HCT116 (cell line): ENCODE measurements at regions not wholly inside any gene's neighbourhood (a gene's known extent, or its start where the extent isn't known, plus 50 kb on each side); places are given as distances from the start of the nearest gene placed in this dataset.

ENCODE experiments used
- ATAC-seq: fragments of 200-7000 bp; cut with Tn5 transposase; 2 replicates; pipeline ENCODE4 v1.9.1; 2020; ENCODE audit warnings: mild to moderate bottlenecking, moderate library complexity
- BruUV-seq: library from RNA; stranded (reverse); fragments of 400-500 nt; replicated peaks from 2 replicates; lab custom pipeline; 2021; lab: Mats Ljungman, UMichigan
- CTCF ChIA-PET: fragments of 300-600 bp; sonication (Branson Sonifier 250); formaldehyde crosslinking; loops from one replicate; lab custom pipeline; 2021; ENCODE audit warnings: antibody characterized with exemption; lab: Charles Lee
- POLR2A ChIA-PET: fragments of 300-600, 350-600 bp; sonication (Branson Sonifier 250); formaldehyde crosslinking; loops from one replicate; lab custom pipeline; 2021; ENCODE audit warnings: antibody characterized with exemption; lab: Charles Lee
- RAD21 ChIA-PET, 2 experiments: fragments of 300-600 bp; sonication (Branson Sonifier 250); formaldehyde crosslinking; loops; one replicate each; lab custom pipeline; 2023; ENCODE audit warnings: low total read pairs in 2 of 2; ENCODE audit not compliant: uncharacterized antibody in 2 of 2, unreplicated experiment in 2 of 2, low non-redundant PET in 1 of 2; lab: Charles Lee
- DNase-seq: peaks from one replicate; pipeline ENCODE4 v3.0.0-alpha.2; 2010; ENCODE audit warnings: low read depth, low spot score
- H2AFZ ChIP-seq: fragments of 200-600 bp; shearing (Covaris generic), sonication (generic); 2 replicates; pipeline ENCODE4 v1.6.1; 2017; ENCODE audit warnings: low read depth, mixed run types, mixed read lengths, antibody characterized with exemption, low read length; ENCODE audit not compliant: poor library complexity, severe bottlenecking
- H3K27ac ChIP-seq: 2 replicates; pipeline ENCODE4 v1.5.1; 2012; ENCODE audit warnings: low read depth, low read length
- H3K27me3 ChIP-seq: fragments of 200-600 bp; sonication (generic); 2 replicates; pipeline ENCODE4 v1.6.1; 2016; ENCODE audit warnings: mixed run types, low read length, mixed read lengths; ENCODE audit not compliant: insufficient read depth
- H3K36me3 ChIP-seq, 2 experiments: fragments of 200-500 bp in 1 of 2; fragments of 200-600 bp in 1 of 2; sonication (Bioruptor generic) in 1 of 2; sonication (generic) in 1 of 2; 2 replicates each; pipeline versions ENCODE4 v1.5.1 to v1.6.1; 2014 to 2016; ENCODE audit warnings: low read length in 2 of 2, inconsistent platforms in 1 of 2, mixed read lengths in 1 of 2, mixed run types in 1 of 2; ENCODE audit not compliant: insufficient read depth in 2 of 2, control insufficient read depth in 1 of 2
- H3K4me1 ChIP-seq, 2 experiments: fragments of 200-600 bp in 1 of 2; sonication (generic) in 1 of 2; 2 replicates each; pipeline versions ENCODE4 v1.5.1 to v1.6.1; 2012 to 2017; ENCODE audit warnings: low read length in 2 of 2, inconsistent platforms in 1 of 2, mild to moderate bottlenecking in 1 of 2, mixed read lengths in 1 of 2, mixed run types in 1 of 2, moderate library complexity in 1 of 2; ENCODE audit not compliant: insufficient read depth in 2 of 2, control insufficient read depth in 1 of 2
- H3K4me2 ChIP-seq: fragments of 200-600 bp; sonication (generic); 2 replicates; pipeline ENCODE4 v1.6.1; 2017; ENCODE audit warnings: mixed run types, low read length, mixed read lengths
- H3K4me3 ChIP-seq, 2 experiments: fragments of 200-600 bp in 1 of 2; sonication (generic) in 1 of 2; replicated peaks in 1 of 2; 2 replicates each; pipeline ENCODE4 v1.5.1; 2011 to 2016; ENCODE audit warnings: low read length in 2 of 2, control low read depth in 1 of 2, low read depth in 1 of 2, mild to moderate bottlenecking in 1 of 2, mixed read lengths in 1 of 2, mixed run types in 1 of 2
- H3K79me2 ChIP-seq: fragments of 200-600 bp; sonication (generic); 2 replicates; pipeline ENCODE4 v1.6.1; 2017; ENCODE audit warnings: mild to moderate bottlenecking, mixed run types, low read length, moderate library complexity, mixed read lengths; ENCODE audit not compliant: insufficient read depth
- H3K9ac ChIP-seq: fragments of 200-600 bp; sonication (generic); 2 replicates; pipeline ENCODE4 v1.6.1; 2016; ENCODE audit warnings: low read length, mixed read lengths
- H3K9me2 ChIP-seq: fragments of 200-600 bp; sonication (generic), shearing (Covaris generic); 2 replicates; pipeline ENCODE4 v1.6.1; 2017; ENCODE audit warnings: mixed run types, mild to moderate bottlenecking, moderate library complexity; ENCODE audit not compliant: insufficient read depth
- H3K9me3 ChIP-seq, 2 experiments: fragments of 200-500 bp in 1 of 2; fragments of 200-600 bp in 1 of 2; sonication (Bioruptor generic) in 1 of 2; sonication (generic) in 1 of 2; 2 replicates each; pipeline ENCODE4 v1.6.1; 2014 to 2017; ENCODE audit warnings: low read length in 2 of 2, mixed read lengths in 2 of 2, inconsistent platforms in 1 of 2, low read depth in 1 of 2, mild to moderate bottlenecking in 1 of 2, mixed run types in 1 of 2, moderate library complexity in 1 of 2; ENCODE audit not compliant: control insufficient read depth in 1 of 2, insufficient read depth in 1 of 2
- H4K20me1 ChIP-seq: fragments of 200-600 bp; sonication (generic), shearing (Covaris generic); 2 replicates; pipeline ENCODE4 v1.6.1; 2017; ENCODE audit warnings: mixed run types, mild to moderate bottlenecking, moderate library complexity; ENCODE audit not compliant: insufficient read depth
- CEBPB ChIP-seq: IDR thresholded peaks from 2 replicates; pipeline ENCODE4 v1.6.1; 2012; ENCODE audit warnings: low read depth
- EGR1 ChIP-seq: IDR thresholded peaks from 2 replicates; pipeline ENCODE4 v1.6.1; 2012; ENCODE audit warnings: low read depth
- ELF1 ChIP-seq: IDR thresholded peaks from 2 replicates; pipeline ENCODE4 v1.6.1; 2012; ENCODE audit warnings: low read depth, borderline replicate concordance
- EZH2 ChIP-seq: fragments of 200-600 bp; sonication (generic); IDR thresholded peaks from 2 replicates; pipeline ENCODE4 v1.6.1; 2017; ENCODE audit warnings: antibody characterized with exemption, mixed run types
- EZH2phosphoT487 ChIP-seq: fragments of 200-600 bp; IDR thresholded peaks from 2 replicates; pipeline ENCODE4 v1.6.1; 2018; ENCODE audit warnings: antibody characterized with exemption, borderline replicate concordance
- FOSL1 ChIP-seq: IDR thresholded peaks from 2 replicates; pipeline ENCODE4 v1.6.1; 2012; ENCODE audit warnings: low read depth
- JUND ChIP-seq: IDR thresholded peaks from 2 replicates; pipeline ENCODE4 v1.6.1; 2012
- POLR2A ChIP-seq: IDR thresholded peaks from 2 replicates; pipeline ENCODE4 v1.7.0; 2011; ENCODE audit warnings: borderline replicate concordance; ENCODE audit not compliant: insufficient read depth, insufficient read length; ENCODE audit errors: extremely low read depth
- POLR2AphosphoS5 ChIP-seq: IDR thresholded peaks from 2 replicates; pipeline ENCODE4 v1.6.1; 2011; ENCODE audit warnings: mild to moderate bottlenecking, low read depth, low read length, moderate library complexity
- RAD21 ChIP-seq: IDR thresholded peaks from 2 replicates; pipeline ENCODE4 v1.6.1; 2012; ENCODE audit warnings: low read depth, mild to moderate bottlenecking
- SIN3A ChIP-seq: IDR thresholded peaks from 2 replicates; pipeline ENCODE4 v1.6.1; 2012; ENCODE audit warnings: low read depth
- SP1 ChIP-seq: IDR thresholded peaks from 2 replicates; pipeline ENCODE4 v1.6.1; 2012; ENCODE audit warnings: low read depth
- TCF7L2 ChIP-seq: IDR thresholded peaks from 2 replicates; pipeline ENCODE4 v1.7.0; 2011; ENCODE audit warnings: borderline replicate concordance, inconsistent platforms; ENCODE audit not compliant: insufficient read depth, insufficient read length; ENCODE audit errors: extremely low read depth
- YY1 ChIP-seq: IDR thresholded peaks from 2 replicates; pipeline ENCODE4 v1.6.1; 2011; ENCODE audit warnings: low read length, low read depth, moderate library complexity, mild to moderate bottlenecking; ENCODE audit not compliant: insufficient replicate concordance; ENCODE audit errors: extremely low read depth
- ZFX ChIP-seq: fragments of 450-650 bp; IDR thresholded peaks from 2 replicates; pipeline ENCODE4 v1.6.1; 2017
- ZNF274 ChIP-seq: fragments of 200-500 bp; sonication (Bioruptor generic); IDR thresholded peaks from 2 replicates; pipeline ENCODE4 v1.6.1; 2014; ENCODE audit warnings: mild to moderate bottlenecking, low read depth, low read length, inconsistent platforms
- intact Hi-C: fragments of 100-400 bp; cut with micrococcal nuclease; formaldehyde crosslinking; loops from 2 replicates; pipeline ENCODE4 v1.10.0; 2022
- TF ChIP-seq, protein P1 (sequence below): IDR thresholded peaks from 2 replicates; pipeline ENCODE4 v1.6.1; 2011; ENCODE audit warnings: mild to moderate bottlenecking, low read length, moderate library complexity; ENCODE audit not compliant: insufficient replicate concordance; ENCODE audit errors: extremely low read depth
- TF ChIP-seq, protein P2 (sequence below), 3 experiments: fragments of 200-600 bp in 1 of 3; sonication (generic) in 1 of 3; IDR thresholded peaks in 2 of 3; conservative IDR thresholded peaks in 1 of 3; 2 replicates each; pipeline ENCODE4 v1.5.1; 2012 to 2017; ENCODE audit warnings: low read depth in 2 of 3, low read length in 2 of 3, antibody characterized with exemption in 1 of 3, borderline replicate concordance in 1 of 3, control low read depth in 1 of 3, mild to moderate bottlenecking in 1 of 3, mixed read lengths in 1 of 3, mixed run types in 1 of 3, moderate library complexity in 1 of 3; ENCODE audit not compliant: insufficient read depth in 1 of 3
- TF ChIP-seq, protein P3 (sequence below): IDR thresholded peaks from 2 replicates; pipeline ENCODE4 v1.6.1; 2012

- RAD21 ChIA-PET, result no interaction called here
- no peak for TF ChIP-seq EZH2phosphoT487
- TF ChIP-seq SP1, result no peak
- TF ChIP-seq POLR2AphosphoS5, result no peak
- no peak for TF ChIP-seq POLR2A
- no peak for TF ChIP-seq YY1
- TF ChIP-seq TCF7L2, result no peak
- no peak for TF ChIP-seq ZFX
- TF ChIP-seq FOSL1, result no peak
- TF ChIP-seq EGR1, result no peak
- TF ChIP-seq EZH2, result no peak
- TF ChIP-seq, protein P1, sequence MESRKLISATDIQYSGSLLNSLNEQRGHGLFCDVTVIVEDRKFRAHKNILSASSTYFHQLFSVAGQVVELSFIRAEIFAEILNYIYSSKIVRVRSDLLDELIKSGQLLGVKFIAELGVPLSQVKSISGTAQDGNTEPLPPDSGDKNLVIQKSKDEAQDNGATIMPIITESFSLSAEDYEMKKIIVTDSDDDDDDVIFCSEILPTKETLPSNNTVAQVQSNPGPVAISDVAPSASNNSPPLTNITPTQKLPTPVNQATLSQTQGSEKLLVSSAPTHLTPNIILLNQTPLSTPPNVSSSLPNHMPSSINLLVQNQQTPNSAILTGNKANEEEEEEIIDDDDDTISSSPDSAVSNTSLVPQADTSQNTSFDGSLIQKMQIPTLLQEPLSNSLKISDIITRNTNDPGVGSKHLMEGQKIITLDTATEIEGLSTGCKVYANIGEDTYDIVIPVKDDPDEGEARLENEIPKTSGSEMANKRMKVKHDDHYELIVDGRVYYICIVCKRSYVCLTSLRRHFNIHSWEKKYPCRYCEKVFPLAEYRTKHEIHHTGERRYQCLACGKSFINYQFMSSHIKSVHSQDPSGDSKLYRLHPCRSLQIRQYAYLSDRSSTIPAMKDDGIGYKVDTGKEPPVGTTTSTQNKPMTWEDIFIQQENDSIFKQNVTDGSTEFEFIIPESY, result no peak
- no peak for TF ChIP-seq ZNF274
- TF ChIP-seq, protein P2, sequence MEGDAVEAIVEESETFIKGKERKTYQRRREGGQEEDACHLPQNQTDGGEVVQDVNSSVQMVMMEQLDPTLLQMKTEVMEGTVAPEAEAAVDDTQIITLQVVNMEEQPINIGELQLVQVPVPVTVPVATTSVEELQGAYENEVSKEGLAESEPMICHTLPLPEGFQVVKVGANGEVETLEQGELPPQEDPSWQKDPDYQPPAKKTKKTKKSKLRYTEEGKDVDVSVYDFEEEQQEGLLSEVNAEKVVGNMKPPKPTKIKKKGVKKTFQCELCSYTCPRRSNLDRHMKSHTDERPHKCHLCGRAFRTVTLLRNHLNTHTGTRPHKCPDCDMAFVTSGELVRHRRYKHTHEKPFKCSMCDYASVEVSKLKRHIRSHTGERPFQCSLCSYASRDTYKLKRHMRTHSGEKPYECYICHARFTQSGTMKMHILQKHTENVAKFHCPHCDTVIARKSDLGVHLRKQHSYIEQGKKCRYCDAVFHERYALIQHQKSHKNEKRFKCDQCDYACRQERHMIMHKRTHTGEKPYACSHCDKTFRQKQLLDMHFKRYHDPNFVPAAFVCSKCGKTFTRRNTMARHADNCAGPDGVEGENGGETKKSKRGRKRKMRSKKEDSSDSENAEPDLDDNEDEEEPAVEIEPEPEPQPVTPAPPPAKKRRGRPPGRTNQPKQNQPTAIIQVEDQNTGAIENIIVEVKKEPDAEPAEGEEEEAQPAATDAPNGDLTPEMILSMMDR (IDR thresholded peaks at IDR 0.05 in 2 of 3, conservative IDR thresholded peaks at IDR 0.05 in 1 of 3; ENCODE audit: borderline replicate concordance in 1 of 3, insufficient read depth in 1 of 3, low read depth in 2 of 3, low read length in 2 of 3), result no peak
- TF ChIP-seq JUND, result no peak
- no peak for TF ChIP-seq ELF1
- TF ChIP-seq RAD21, result no peak
- TF ChIP-seq CEBPB, result no peak
- TF ChIP-seq SIN3A, result no peak
- TF ChIP-seq, protein P3, sequence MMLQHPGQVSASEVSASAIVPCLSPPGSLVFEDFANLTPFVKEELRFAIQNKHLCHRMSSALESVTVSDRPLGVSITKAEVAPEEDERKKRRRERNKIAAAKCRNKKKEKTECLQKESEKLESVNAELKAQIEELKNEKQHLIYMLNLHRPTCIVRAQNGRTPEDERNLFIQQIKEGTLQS, result no peak
- ATAC-seq, result no peak
Observed at GRCh38 chr1:87179076-87179810, 149.4 kb upstream of the LMO4 start.

More at GRCh38 chr1:87179076-87179810, 149.4 kb upstream of the LMO4 start:
- Histone ChIP-seq H3K36me3 (no peaks in the 10 kb centered on the region), H3K4me1 (no peaks in the 10 kb centered on the region), H3K9ac (no peak overlapping the region), H4K20me1 (no peaks in the 10 kb centered on the region), H3K79me2 (no peaks in the 10 kb centered on the region), H2AFZ (no peak overlapping the region), H3K9me3 (no peaks in the 10 kb centered on the region), H3K4me3 (no peak overlapping the region), H3K27ac (no peak overlapping the region), H3K9me2 (no peaks in the 10 kb centered on the region), H3K27me3 (peaks cover 6% of the 10 kb centered on the region), H3K4me2 (no peak overlapping the region)
- CTCF ChIA-PET, result no interaction called here
- POLR2A ChIA-PET, result no interaction called here
- intact Hi-C loops, result no loop called here
- no peak for DNase-seq
- BruUV-seq, result no TSS peak
